Upper lobe of right lung (tissue), 1 donor: ENCODE measurements at regions not wholly inside any gene's neighbourhood (a gene's known extent, or its start where the extent isn't known, plus 50 kb on each side); places are given as distances from the start of the nearest gene placed in this dataset.

Experiments
- ATAC-seq: fragments of 200-7000 bp; cut with Tn5 transposase; one replicate; pipeline ENCODE4 v1.9.1; 2020; ENCODE audit warnings: mild to moderate bottlenecking, moderate library complexity
- DNase-seq: peaks from one replicate; pipeline ENCODE4 v3.0.0-alpha.2; 2020
- H3K27ac ChIP-seq: fragments of 200-600 bp; one replicate; pipeline ENCODE4 v1.8.0; 2022
- H3K27me3 ChIP-seq: fragments of 200-600 bp; one replicate; pipeline ENCODE4 v1.8.0; 2022; ENCODE audit warnings: mild to moderate bottlenecking
- H3K36me3 ChIP-seq: fragments of 200-600 bp; one replicate; pipeline ENCODE4 v1.8.0; 2022
- H3K4me1 ChIP-seq: fragments of 200-600 bp; one replicate; pipeline ENCODE4 v1.8.0; 2022
- H3K4me3 ChIP-seq: fragments of 200-600 bp; one replicate; pipeline ENCODE4 v1.8.0; 2022; ENCODE audit warnings: mild to moderate bottlenecking
- H3K9me3 ChIP-seq: fragments of 200-600 bp; one replicate; pipeline ENCODE4 v1.8.0; 2022
- CTCF ChIP-seq: fragments of 200-600 bp; IDR thresholded peaks from one replicate; pipeline ENCODE4 v1.8.0; 2022; ENCODE audit warnings: antibody characterized with exemption
- intact Hi-C: fragments of 100-400 bp; cut with DNase I; formaldehyde crosslinking; loops from one replicate; pipeline ENCODE4 v1.11.0; 2022
- donor health status: DM: no; HTN: yes; CAD: no; lungs with severe emphysema.

GRCh38 chr4:159632031-159632430 is 529.2 kb downstream of the RAPGEF2 start:
- ATAC-seq (no peak), DNase-seq (no peak)
- no peak overlapping the region for H3K4me3 ChIP-seq
- H3K27ac ChIP-seq: no peak overlapping the region
- no peaks in the 10 kb centered on the region for H3K9me3 ChIP-seq
- H3K27me3 ChIP-seq: no peaks in the 10 kb centered on the region
- TF ChIP-seq CTCF: no peak
- no peaks in the 10 kb centered on the region for H3K4me1 ChIP-seq
- no peaks in the 10 kb centered on the region for H3K36me3 ChIP-seq
- intact Hi-C loops: no loop called here

GRCh38 chr4:159639671-159640323 is 536.9 kb downstream of the RAPGEF2 start:
- no peaks in the 10 kb centered on the region for H3K27me3 ChIP-seq
- no peak overlapping the region for H3K27ac ChIP-seq
- no peaks in the 10 kb centered on the region for H3K36me3 ChIP-seq
- no peaks in the 10 kb centered on the region for H3K9me3 ChIP-seq
- H3K4me3 ChIP-seq: no peak overlapping the region
- H3K4me1 ChIP-seq: no peaks in the 10 kb centered on the region
- ATAC-seq (no peak), DNase-seq (no peak)
- TF ChIP-seq CTCF: no peak
- intact Hi-C loops: no loop called here

- Histone ChIP-seq H3K9me3 (no peaks in the 10 kb centered on the region), H3K27me3 (no peaks in the 10 kb centered on the region), H3K4me1 (no peaks in the 10 kb centered on the region), H3K4me3 (no peak overlapping the region), H3K36me3 (no peaks in the 10 kb centered on the region), H3K27ac (no peak overlapping the region)
- no peak for DNase-seq
- no peak for ATAC-seq
- no peak for TF ChIP-seq CTCF
- intact Hi-C loops: no loop called here
Observed at GRCh38 chr4:159649237-159649636, 546.4 kb downstream of the RAPGEF2 start.

GRCh38 chr4:159652871-159653270 is 550.0 kb downstream of the RAPGEF2 start:
- Histone ChIP-seq H3K27ac (no peak overlapping the region), H3K9me3 (no peaks in the 10 kb centered on the region), H3K4me1 (no peaks in the 10 kb centered on the region), H3K4me3 (no peak overlapping the region), H3K27me3 (no peaks in the 10 kb centered on the region), H3K36me3 (no peaks in the 10 kb centered on the region)
- intact Hi-C loops: no loop called here
- ATAC-seq (no peak), DNase-seq (no peak)
- no peak for TF ChIP-seq CTCF

GRCh38 chr4:159655547-159655946 is 552.7 kb downstream of the RAPGEF2 start:
- Histone ChIP-seq H3K4me1 (no peaks in the 10 kb centered on the region), H3K27ac (no peak overlapping the region), H3K4me3 (no peak overlapping the region), H3K36me3 (no peaks in the 10 kb centered on the region), H3K9me3 (no peaks in the 10 kb centered on the region), H3K27me3 (no peaks in the 10 kb centered on the region)
- intact Hi-C loops: no loop called here
- ATAC-seq (no peak), DNase-seq (no peak)
- no peak for TF ChIP-seq CTCF

GRCh38 chr4:159669094-159669493 is 566.2 kb downstream of the RAPGEF2 start:
- Histone ChIP-seq H3K27ac (no peak overlapping the region), H3K4me3 (no peak overlapping the region), H3K9me3 (no peaks in the 10 kb centered on the region), H3K27me3 (no peaks in the 10 kb centered on the region), H3K36me3 (no peaks in the 10 kb centered on the region), H3K4me1 (no peaks in the 10 kb centered on the region)
- intact Hi-C loops: no loop called here
- no peak for ATAC-seq
- TF ChIP-seq CTCF: no peak
- DNase-seq: no peak
